Transverse colon (tissue), 4 donors: ENCODE measurements at regions not wholly inside any gene's neighbourhood (a gene's known extent, or its start where the extent isn't known, plus 50 kb on each side); places are given as distances from the start of the nearest gene placed in this dataset.

Experiments used
- DNase-seq: peaks from one replicate; pipeline ENCODE4 v3.0.0-alpha.2; 2019
- H3K27ac ChIP-seq, 4 donors: fragments of 200-600 bp; sonication (generic); 2 replicates each; pipeline ENCODE4 v1.5.1; 2016 to 2018; ENCODE audit warnings: inconsistent platforms in 4 of 4
- H3K27me3 ChIP-seq: fragments of 200-600 bp; sonication (generic); 2 replicates; pipeline ENCODE4 v1.5.1; 2017; ENCODE audit warnings: inconsistent platforms
- H3K36me3 ChIP-seq, 4 donors: fragments of 200-600 bp; sonication (generic); 2 replicates each; pipeline ENCODE4 v1.5.1; 2017 to 2019; ENCODE audit warnings: inconsistent platforms in 4 of 4
- H3K4me1 ChIP-seq, 4 donors: fragments of 200-600 bp; sonication (generic); 2 replicates each; pipeline ENCODE4 v1.5.1; 2017 to 2020; ENCODE audit warnings: inconsistent platforms in 4 of 4
- H3K4me3 ChIP-seq, 4 donors: fragments of 200-600 bp; sonication (generic); 1 replicate in 1 of 4; 2 replicates in 3 of 4; pipeline versions ENCODE4 v1.5.1 to v1.6.1; 2017 to 2019; ENCODE audit warnings: inconsistent platforms in 4 of 4
- H3K9me3 ChIP-seq, 2 donors: fragments of 200-600 bp; sonication (generic); 2 replicates each; pipeline ENCODE4 v1.5.1; 2017 to 2019; ENCODE audit warnings: inconsistent platforms in 2 of 2
- EP300 ChIP-seq: sonication (generic); formaldehyde crosslinking; IDR thresholded peaks from one replicate; pipeline ENCODE4 v1.6.1; 2017; ENCODE audit warnings: antibody characterized with exemption, low read depth
- POLR2A ChIP-seq: fragments of 450-650 bp; IDR thresholded peaks from one replicate; pipeline ENCODE4 v1.6.1; 2016; ENCODE audit warnings: antibody characterized with exemption, mild to moderate bottlenecking, moderate library complexity
- POLR2AphosphoS5 ChIP-seq, 3 donors: sonication (generic); formaldehyde crosslinking; IDR thresholded peaks; one replicate each; pipeline ENCODE4 v1.6.1; 2016; ENCODE audit warnings: antibody characterized with exemption in 3 of 3
- WGBS, 2 donors: methylation state at CpG; one replicate each; pipeline ENCODE4 v1.1.5; 2018; ENCODE audit warnings: low coverage in 1 of 2; 5-methylcytosine and 5-hydroxymethylcytosine counted together
- in situ Hi-C, 4 donors: fragments of 200-750 bp; cut with MboI; loops; one replicate each; pipeline versions ENCODE4 v1.15.0 to v1.15.1; 2017; ENCODE audit warnings: low sequenced_read_pairs in 3 of 4, low pct_ligation_motif_present in 1 of 4, low pct_unique_long_range_greater_than_20kb in 1 of 4
- intact Hi-C: fragments of 100-400 bp; cut with DNase I; formaldehyde crosslinking; loops from one replicate; pipeline ENCODE4 v1.15.1; 2023; ENCODE audit warnings: low total_unique reads
- TF ChIP-seq, protein P1 (sequence below), 5 experiments: fragments of 200-600 bp in 3 of 5; fragments of 450-650 bp in 2 of 5; sonication (generic) in 3 of 5; IDR thresholded peaks; 1 replicate in 2 of 5; 2 replicates in 3 of 5; pipeline ENCODE4 v1.5.1; 2016 to 2017; ENCODE audit warnings: antibody characterized with exemption in 5 of 5, inconsistent platforms in 3 of 5, mild to moderate bottlenecking in 2 of 5, moderate library complexity in 1 of 5

DNA sequence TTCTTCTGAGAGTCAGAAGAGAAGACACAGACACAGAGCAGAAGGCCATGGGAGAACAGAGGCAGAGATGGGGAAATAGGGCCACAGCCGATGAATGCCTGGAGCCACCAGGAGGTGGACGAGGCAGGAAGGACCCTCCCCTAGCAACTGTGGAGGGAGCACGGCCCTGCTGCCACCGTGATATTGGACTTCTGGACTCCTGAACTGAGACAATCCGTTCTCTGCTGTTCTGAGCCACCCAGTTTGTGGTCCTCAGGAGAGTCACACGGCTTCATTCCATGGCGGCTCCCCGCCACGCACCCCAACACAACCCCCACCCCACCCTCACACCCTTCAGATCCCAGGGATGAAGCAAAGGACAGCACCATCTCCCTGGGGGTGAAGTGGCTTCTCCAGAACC is 338.1 kb downstream of the CTTN start:
- no peak for DNase-seq
- intact Hi-C loops, result no loop called here
- no peaks in the 10 kb centered on the region for H3K36me3 ChIP-seq
- TF ChIP-seq EP300 (no peak), POLR2A (no peak), POLR2AphosphoS5 (IDR thresholded peaks at IDR 0.05) (no peak)
- TF ChIP-seq, protein P1, sequence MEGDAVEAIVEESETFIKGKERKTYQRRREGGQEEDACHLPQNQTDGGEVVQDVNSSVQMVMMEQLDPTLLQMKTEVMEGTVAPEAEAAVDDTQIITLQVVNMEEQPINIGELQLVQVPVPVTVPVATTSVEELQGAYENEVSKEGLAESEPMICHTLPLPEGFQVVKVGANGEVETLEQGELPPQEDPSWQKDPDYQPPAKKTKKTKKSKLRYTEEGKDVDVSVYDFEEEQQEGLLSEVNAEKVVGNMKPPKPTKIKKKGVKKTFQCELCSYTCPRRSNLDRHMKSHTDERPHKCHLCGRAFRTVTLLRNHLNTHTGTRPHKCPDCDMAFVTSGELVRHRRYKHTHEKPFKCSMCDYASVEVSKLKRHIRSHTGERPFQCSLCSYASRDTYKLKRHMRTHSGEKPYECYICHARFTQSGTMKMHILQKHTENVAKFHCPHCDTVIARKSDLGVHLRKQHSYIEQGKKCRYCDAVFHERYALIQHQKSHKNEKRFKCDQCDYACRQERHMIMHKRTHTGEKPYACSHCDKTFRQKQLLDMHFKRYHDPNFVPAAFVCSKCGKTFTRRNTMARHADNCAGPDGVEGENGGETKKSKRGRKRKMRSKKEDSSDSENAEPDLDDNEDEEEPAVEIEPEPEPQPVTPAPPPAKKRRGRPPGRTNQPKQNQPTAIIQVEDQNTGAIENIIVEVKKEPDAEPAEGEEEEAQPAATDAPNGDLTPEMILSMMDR (IDR thresholded peaks at IDR 0.05), result no peak
- H3K4me1 ChIP-seq, result no peaks in the 10 kb centered on the region
- H3K9me3 ChIP-seq, result no peaks in the 10 kb centered on the region
- H3K27ac ChIP-seq, result no peak overlapping the region
- in situ Hi-C loops, result no loop called here
- no peaks in the 10 kb centered on the region for H3K27me3 ChIP-seq
- no peak overlapping the region for H3K4me3 ChIP-seq
- WGBS, 2 donors, result 86% methylated on average over 9 of the region's 9 CpGs; no CpG with 5 or more reads in 1 of the 2 donors

- H3K36me3 ChIP-seq, result no peaks in the 10 kb centered on the region
- in situ Hi-C loops, result no loop called here
- H3K4me3 ChIP-seq, result no peak overlapping the region
- no peak for TF ChIP-seq POLR2A
- TF ChIP-seq, protein P1 (IDR thresholded peaks at IDR 0.05), result no peak
- TF ChIP-seq POLR2AphosphoS5 (IDR thresholded peaks at IDR 0.05), result no peak
- no peak for TF ChIP-seq EP300
- intact Hi-C loops, result no loop called here
- DNase-seq, result no peak
- WGBS, 2 donors, result 91% methylated on average over 17 of the region's 17 CpGs; no CpG with 5 or more reads in 1 of the 2 donors
- no peak overlapping the region for H3K27ac ChIP-seq
- H3K27me3 ChIP-seq, result no peaks in the 10 kb centered on the region
- no peaks in the 10 kb centered on the region for H3K9me3 ChIP-seq
- no peaks in the 10 kb centered on the region for H3K4me1 ChIP-seq
These were observed 338.8 kb downstream of the CTTN start for GRCh38 chr11:70736937-70737640.

- no peak overlapping the region for H3K27ac ChIP-seq
- no peaks in the 10 kb centered on the region for H3K36me3 ChIP-seq
- H3K9me3 ChIP-seq, result no peaks in the 10 kb centered on the region
- no peak overlapping the region for H3K4me3 ChIP-seq
- in situ Hi-C loops, result no loop called here
- TF ChIP-seq POLR2A (no peak), EP300 (no peak), POLR2AphosphoS5 (IDR thresholded peaks at IDR 0.05) (no peak)
- TF ChIP-seq, protein P1 (IDR thresholded peaks at IDR 0.05), result no peak
- intact Hi-C loops, result no loop called here
- DNase-seq, result no peak
- H3K4me1 ChIP-seq, result no peaks in the 10 kb centered on the region
- 87 to 98% methylated on average over 8 to 29 of the region's 31 CpGs for WGBS, 2 donors
- H3K27me3 ChIP-seq, result no peaks in the 10 kb centered on the region
These were observed 339.7 kb downstream of the CTTN start for GRCh38 chr11:70737816-70738630.

GRCh38 chr11:70738661-70739060 is 340.3 kb downstream of the CTTN start:
- no peaks in the 10 kb centered on the region for H3K36me3 ChIP-seq
- H3K4me3 ChIP-seq, result no peak overlapping the region
- DNase-seq, result no peak
- no peaks in the 10 kb centered on the region for H3K4me1 ChIP-seq
- no peaks in the 10 kb centered on the region for H3K27me3 ChIP-seq
- intact Hi-C loops, result no loop called here
- in situ Hi-C loops, result no loop called here
- 92% methylated on average over 12 of the region's 12 CpGs; no CpG with 5 or more reads in 1 of the 2 donors for WGBS, 2 donors
- H3K9me3 ChIP-seq, result no peaks in the 10 kb centered on the region
- TF ChIP-seq, protein P1 (IDR thresholded peaks at IDR 0.05), result no peak
- TF ChIP-seq POLR2AphosphoS5 (IDR thresholded peaks at IDR 0.05), result no peak
- TF ChIP-seq POLR2A, result no peak
- TF ChIP-seq EP300, result no peak
- H3K27ac ChIP-seq, result no peak overlapping the region
